Loucy (cell line): ENCODE measurements at regions not wholly inside any gene's neighbourhood (a gene's known extent, or its start where the extent isn't known, plus 50 kb on each side); places are given as distances from the start of the nearest gene placed in this dataset.

Experiments
- EZH2phosphoT487 ChIP-seq: fragments of 200-600 bp; IDR thresholded peaks from 2 replicates; pipeline ENCODE4 v1.6.1; 2018; ENCODE audit warnings: antibody characterized with exemption, mild to moderate bottlenecking, moderate library complexity, borderline replicate concordance
- TF ChIP-seq, protein P1 (sequence below): fragments of 200-600 bp; sonication (generic); conservative IDR thresholded peaks from 2 replicates; pipeline ENCODE4 v1.5.1; 2014; ENCODE audit warnings: mild to moderate bottlenecking, antibody characterized with exemption, low read length

- TF ChIP-seq, protein P1, sequence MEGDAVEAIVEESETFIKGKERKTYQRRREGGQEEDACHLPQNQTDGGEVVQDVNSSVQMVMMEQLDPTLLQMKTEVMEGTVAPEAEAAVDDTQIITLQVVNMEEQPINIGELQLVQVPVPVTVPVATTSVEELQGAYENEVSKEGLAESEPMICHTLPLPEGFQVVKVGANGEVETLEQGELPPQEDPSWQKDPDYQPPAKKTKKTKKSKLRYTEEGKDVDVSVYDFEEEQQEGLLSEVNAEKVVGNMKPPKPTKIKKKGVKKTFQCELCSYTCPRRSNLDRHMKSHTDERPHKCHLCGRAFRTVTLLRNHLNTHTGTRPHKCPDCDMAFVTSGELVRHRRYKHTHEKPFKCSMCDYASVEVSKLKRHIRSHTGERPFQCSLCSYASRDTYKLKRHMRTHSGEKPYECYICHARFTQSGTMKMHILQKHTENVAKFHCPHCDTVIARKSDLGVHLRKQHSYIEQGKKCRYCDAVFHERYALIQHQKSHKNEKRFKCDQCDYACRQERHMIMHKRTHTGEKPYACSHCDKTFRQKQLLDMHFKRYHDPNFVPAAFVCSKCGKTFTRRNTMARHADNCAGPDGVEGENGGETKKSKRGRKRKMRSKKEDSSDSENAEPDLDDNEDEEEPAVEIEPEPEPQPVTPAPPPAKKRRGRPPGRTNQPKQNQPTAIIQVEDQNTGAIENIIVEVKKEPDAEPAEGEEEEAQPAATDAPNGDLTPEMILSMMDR, result no peak
- no peak for TF ChIP-seq EZH2phosphoT487
Measured at GRCh38 chr1:14404862-14405301, 193.6 kb upstream of the KAZN start.
